RWPE2 (cell line): ENCODE measurements at regions not wholly inside any gene's neighbourhood (a gene's known extent, or its start where the extent isn't known, plus 50 kb on each side); places are given as distances from the start of the nearest gene placed in this dataset.

Experiments
- ATAC-seq: fragments of 200-7000 bp; cut with Tn5 transposase; 3 replicates; pipeline ENCODE4 v1.9.1; 2021; ENCODE audit warnings: low read depth
- DNase-seq: peaks from one replicate; pipeline ENCODE4 v3.0.0-alpha.2; 2020; ENCODE audit warnings: low spot score
- H3K27ac ChIP-seq: fragments of 450-650 bp; 2 replicates; pipeline ENCODE4 v1.5.1; 2017; ENCODE audit warnings: mild to moderate bottlenecking; ENCODE audit not compliant: poor library complexity, severe bottlenecking
- H3K27me3 ChIP-seq: fragments of 250-450 bp; sonication (Bioruptor Pico); 2 replicates; pipeline ENCODE4 v1.5.1; 2021; ENCODE audit warnings: mild to moderate bottlenecking, moderate library complexity; ENCODE audit not compliant: insufficient read depth, poor library complexity, severe bottlenecking
- H3K36me3 ChIP-seq: fragments of 250-450 bp; sonication (Bioruptor Pico); 2 replicates; pipeline ENCODE4 v1.5.1; 2020; ENCODE audit warnings: low read depth, mild to moderate bottlenecking, moderate library complexity
- H3K4me1 ChIP-seq: fragments of 250-450 bp; sonication (Bioruptor Pico); 2 replicates; pipeline ENCODE4 v1.5.1; 2021; ENCODE audit warnings: mild to moderate bottlenecking, moderate library complexity; ENCODE audit not compliant: insufficient read depth, poor library complexity, severe bottlenecking
- H3K4me3 ChIP-seq: fragments of 250-450 bp; sonication (Bioruptor Pico); 2 replicates; pipeline ENCODE4 v1.5.1; 2021; ENCODE audit warnings: mild to moderate bottlenecking, moderate library complexity; ENCODE audit not compliant: severe bottlenecking
- H3K9me3 ChIP-seq: fragments of 250-450 bp; sonication (Bioruptor Pico); 2 replicates; pipeline ENCODE4 v1.5.1; 2021; ENCODE audit warnings: mild to moderate bottlenecking, moderate library complexity; ENCODE audit not compliant: severe bottlenecking
- CTCF ChIP-seq: fragments of 450-650 bp; IDR thresholded peaks from one replicate; pipeline ENCODE4 v1.5.1; 2017; ENCODE audit warnings: mild to moderate bottlenecking, moderate library complexity; ENCODE audit not compliant: poor library complexity, severe bottlenecking

DNA sequence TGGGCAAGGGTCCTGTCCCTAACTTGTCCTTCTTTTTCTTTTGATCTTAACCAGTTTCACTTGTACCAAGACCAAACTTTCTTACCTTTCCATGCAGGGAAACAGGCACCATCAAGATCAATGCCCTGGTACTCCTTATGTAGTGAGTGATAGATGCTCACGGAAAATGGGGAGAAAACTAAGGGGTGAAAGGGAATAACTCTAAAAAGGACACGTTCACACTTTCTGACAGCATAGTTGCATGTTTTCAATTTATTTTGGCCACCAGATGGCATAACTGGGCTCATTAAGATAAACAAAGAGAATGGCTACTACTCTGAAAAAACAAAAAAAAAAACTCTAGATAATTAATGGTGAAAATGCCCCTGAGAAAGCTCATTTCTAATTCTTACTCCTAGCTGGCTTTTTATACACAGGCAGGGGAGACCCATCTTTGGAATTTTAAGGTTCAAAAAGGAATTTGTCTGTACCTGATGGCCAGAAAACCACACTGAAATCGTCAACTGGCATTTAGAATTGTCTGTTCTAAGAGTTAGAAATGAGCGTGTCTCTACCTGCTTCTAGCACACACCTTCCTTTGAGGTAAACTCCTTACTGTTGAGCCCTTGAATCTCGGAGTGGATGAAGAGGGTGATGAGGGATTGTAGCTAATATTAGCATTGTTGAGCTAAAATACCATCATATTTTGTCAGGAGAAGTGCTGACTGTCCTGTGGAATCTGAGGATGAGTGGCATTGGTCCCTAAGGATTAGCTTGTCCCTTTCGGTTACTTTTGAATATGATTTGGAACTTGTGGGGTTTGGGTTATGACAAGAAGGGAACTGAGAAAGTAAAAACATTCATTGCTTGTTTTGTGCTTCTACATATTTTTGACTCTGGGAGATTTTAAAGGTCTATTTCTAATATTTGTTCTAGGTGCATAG lies 62.2 kb upstream of the DDR1 start:
- Histone ChIP-seq H3K4me3 (no peak overlapping the region), H3K27me3 (no peaks in the 10 kb centered on the region), H3K36me3 (no peaks in the 10 kb centered on the region), H3K9me3 (no peaks in the 10 kb centered on the region), H3K4me1 (peaks cover 58% of the 10 kb centered on the region), H3K27ac (peak overlapping the region; percentile 95)
- no peak for DNase-seq
- TF ChIP-seq CTCF = peak; percentile 84
- ATAC-seq = no peak

GRCh38 chr6:30820193-30820592 lies 64.1 kb upstream of the DDR1 start:
- Histone ChIP-seq H3K4me3 (no peak overlapping the region), H3K27ac (peak overlapping the region; percentile 95), H3K27me3 (no peaks in the 10 kb centered on the region), H3K9me3 (no peaks in the 10 kb centered on the region), H3K36me3 (no peaks in the 10 kb centered on the region), H3K4me1 (peaks cover 50% of the 10 kb centered on the region)
- DNase-seq (peak; percentile 70), ATAC-seq (peak; percentile 82)
- TF ChIP-seq CTCF = peak; percentile 37

DNA sequence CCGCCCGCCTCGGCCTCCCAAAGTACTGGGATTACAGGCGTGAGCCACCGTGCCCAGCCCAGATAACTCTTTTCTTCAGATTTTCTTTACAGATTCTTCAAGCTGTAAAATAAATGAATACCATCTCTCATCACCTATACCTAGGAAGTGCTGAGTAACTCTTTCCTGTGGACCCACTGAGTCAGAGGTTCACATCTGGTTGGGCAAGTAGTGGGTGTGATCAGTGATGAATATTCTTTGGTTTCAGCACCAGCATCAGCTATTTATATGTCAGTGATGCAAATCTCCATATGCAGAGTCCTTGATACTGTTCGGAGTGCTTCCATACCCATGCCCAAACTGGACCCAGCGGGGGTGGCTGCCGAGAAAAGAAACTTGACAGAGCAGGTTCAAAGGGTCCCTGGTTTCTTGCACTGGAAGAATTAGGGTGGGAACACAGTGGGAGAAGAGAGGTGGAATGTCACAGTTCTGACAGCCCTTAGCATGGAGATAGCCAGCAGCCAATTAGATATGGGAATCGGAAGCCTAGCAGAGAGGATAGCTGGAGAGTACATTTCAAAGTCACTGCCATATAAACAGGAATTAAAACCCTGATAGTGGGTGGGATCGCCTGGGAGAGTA lies 64.9 kb upstream of the DDR1 start:
- TF ChIP-seq CTCF = no peak
- H3K27ac ChIP-seq = peak overlapping the region; percentile 95
- no peak overlapping the region for H3K4me3 ChIP-seq
- H3K4me1 ChIP-seq = peaks cover 53% of the 10 kb centered on the region
- no peaks in the 10 kb centered on the region for H3K9me3 ChIP-seq
- DNase-seq = no peak
- ATAC-seq = peak; percentile 43
- no peaks in the 10 kb centered on the region for H3K27me3 ChIP-seq
- H3K36me3 ChIP-seq = no peaks in the 10 kb centered on the region

GRCh38 chr6:30818391-30818841 lies 65.9 kb upstream of the DDR1 start:
- H3K4me1 ChIP-seq = peaks cover 63% of the 10 kb centered on the region
- ATAC-seq = peak; percentile 54

More at GRCh38 chr6:30818391-30818841, 65.9 kb upstream of the DDR1 start:
- TF ChIP-seq CTCF = no peak
- H3K36me3 ChIP-seq = no peaks in the 10 kb centered on the region
- H3K4me3 ChIP-seq = no peak overlapping the region
- no peak for DNase-seq
- peak overlapping the region; percentile 95 for H3K27ac ChIP-seq
- H3K9me3 ChIP-seq = no peaks in the 10 kb centered on the region
- no peaks in the 10 kb centered on the region for H3K27me3 ChIP-seq
